ENCODE measurements at regions not wholly inside any gene's neighbourhood (a gene's known extent, or its start where the extent isn't known, plus 50 kb on each side); places are given as distances from the start of the nearest gene placed in this dataset.

- POLR2A ChIA-PET: no interaction called here
- peak in 5 of 9 donors; percentile 8 to 21 (median 19) for DNase-seq
These were observed 63.8 kb upstream of the TAPT1 start for GRCh38 chr4:16289897-16290554.

GRCh38 chr4:16284050-16284449 is 57.8 kb upstream of the TAPT1 start:
- H3K27ac Mint-ChIP-seq: no peak overlapping the region
- no peak for DNase-seq
- H3K9me3 Mint-ChIP-seq: peaks cover 0 to 31% (median 19%) of the 10 kb centered on the region in 11 donors

More at GRCh38 chr4:16289897-16290554, 63.8 kb upstream of the TAPT1 start:
- H3K4me3 Mint-ChIP-seq: peak overlapping the region in 7 of 10 donors; percentile 7 to 69 (median 12)
- H3K27me3 Mint-ChIP-seq: peaks cover 5 to 37% (median 17%) of the 10 kb centered on the region in 5 donors
- Histone ChIP-seq H3K4me3 (ENCODE audit: low read length) (no peak overlapping the region), H3K9me3 (ENCODE audit: control insufficient read depth in 2 of 3, low read length in 3 of 3) (no peaks in the 10 kb centered on the region), H3K36me3 (ENCODE audit: control insufficient read depth in 2 of 3, insufficient read depth in 3 of 3, low read length in 3 of 3) (no peaks in the 10 kb centered on the region), H3K27me3 (ENCODE audit: control insufficient read depth in 2 of 2, insufficient read depth in 2 of 2, low read length in 2 of 2) (no peaks in the 10 kb centered on the region), H3K27ac (ENCODE audit: low read depth, low read length) (no peak overlapping the region), H3K4me1 (ENCODE audit: control insufficient read depth in 2 of 2, insufficient read depth in 2 of 2, low read length in 2 of 2) (no peaks in the 10 kb centered on the region)
- CTCF ChIA-PET: interaction anchor here (0.8 to 1.4 kb wide), 4 partner anchors 12 to 1158 kb away, joined by 3 to 6 read pairs (median 3); no protein-coding TSS in a partner anchor
- ATAC-seq: peak; percentile 45
- peaks cover 0 to 3% (median 1%) of the 10 kb centered on the region in 11 donors for H3K9me3 Mint-ChIP-seq
- no peak overlapping the region for H3K27ac Mint-ChIP-seq
- H3K4me1 Mint-ChIP-seq: peaks cover 0 to 5% (median 4%) of the 10 kb centered on the region in 7 donors
- intact Hi-C loops (cut with micrococcal nuclease): loop anchor here (1.0 to 2.0 kb wide), 8 partner anchors 153 to 1521 kb away; partner anchors contain the start of genes DCAF16 (in 1 of the 2) and NCAPG (in 1 of the 2)
- H3K36me3 Mint-ChIP-seq: peaks cover 0 to 1% (median 0%) of the 10 kb centered on the region in 5 donors

GRCh38 chr4:16278178-16278577 is 51.9 kb upstream of the TAPT1 start:
- H3K4me1 Mint-ChIP-seq: no peaks in the 10 kb centered on the region
- peaks cover 0 to 7% (median 0%) of the 10 kb centered on the region in 3 experiments for H3K9me3 ChIP-seq (ENCODE audit: control insufficient read depth in 2 of 3, low read length in 3 of 3)
- ChIA-PET CTCF (interaction anchor here (1.2 kb wide), 1 partner anchor 13 kb away, joined by 3 read pairs; no protein-coding TSS in a partner anchor), POLR2A (no interaction called here)
- peaks cover 0 to 11% (median 7%) of the 10 kb centered on the region in 5 donors for H3K36me3 Mint-ChIP-seq
- peaks cover 0 to 4% of the 10 kb centered on the region in 2 donors for H3K27me3 ChIP-seq (ENCODE audit: control insufficient read depth in 2 of 2, insufficient read depth in 2 of 2, low read length in 2 of 2)
- H3K4me3 ChIP-seq (ENCODE audit: low read length): no peak overlapping the region
- no peaks in the 10 kb centered on the region for H3K36me3 ChIP-seq (ENCODE audit: control insufficient read depth in 2 of 3, insufficient read depth in 3 of 3, low read length in 3 of 3)
- intact Hi-C loops (cut with micrococcal nuclease): no loop called here
- H3K27ac Mint-ChIP-seq: no peak overlapping the region
- DNase-seq: no peak
- H3K27ac ChIP-seq (ENCODE audit: low read depth, low read length): no peak overlapping the region
- no peaks in the 10 kb centered on the region for H3K4me1 ChIP-seq (ENCODE audit: control insufficient read depth in 2 of 2, insufficient read depth in 2 of 2, low read length in 2 of 2)
- peaks cover 6 to 32% (median 22%) of the 10 kb centered on the region in 5 donors for H3K27me3 Mint-ChIP-seq
- no peak for ATAC-seq
- peaks cover 5 to 37% (median 10%) of the 10 kb centered on the region in 11 donors for H3K9me3 Mint-ChIP-seq
- H3K4me3 Mint-ChIP-seq: no peak overlapping the region

More at GRCh38 chr4:16284050-16284449, 57.8 kb upstream of the TAPT1 start:
- Histone ChIP-seq H3K36me3 (ENCODE audit: control insufficient read depth in 2 of 3, insufficient read depth in 3 of 3, low read length in 3 of 3) (no peaks in the 10 kb centered on the region), H3K4me1 (ENCODE audit: control insufficient read depth in 2 of 2, insufficient read depth in 2 of 2, low read length in 2 of 2) (no peaks in the 10 kb centered on the region), H3K27ac (ENCODE audit: low read depth, low read length) (no peak overlapping the region), H3K4me3 (ENCODE audit: low read length) (no peak overlapping the region), H3K27me3 (ENCODE audit: control insufficient read depth in 2 of 2, insufficient read depth in 2 of 2, low read length in 2 of 2) (peaks cover 0 to 4% of the 10 kb centered on the region in 2 donors), H3K9me3 (ENCODE audit: control insufficient read depth in 2 of 3, low read length in 3 of 3) (no peaks in the 10 kb centered on the region)
- ChIA-PET CTCF (no interaction called here), POLR2A (no interaction called here)
- Mint-ChIP-seq H3K36me3 (peaks cover 0 to 12% (median 5%) of the 10 kb centered on the region in 5 donors), H3K4me1 (no peaks in the 10 kb centered on the region), H3K27me3 (peaks cover 7 to 44% (median 20%) of the 10 kb centered on the region in 5 donors), H3K4me3 (no peak overlapping the region)
- ATAC-seq: no peak
- intact Hi-C loops (cut with micrococcal nuclease): no loop called here

Data from naive thymus-derived CD4-positive, alpha-beta T cell (primary cell).